GM23338 (cell line): ENCODE measurements at regions not wholly inside any gene's neighbourhood (a gene's known extent, or its start where the extent isn't known, plus 50 kb on each side); places are given as distances from the start of the nearest gene placed in this dataset.

Experiments used
- ATAC-seq: fragments of 200-7000 bp; cut with Tn5 transposase; 3 replicates; pipeline ENCODE4 v1.9.1; 2020
- DNase-seq: peaks from one replicate; pipeline ENCODE4 v3.0.0-alpha.2; 2015; ENCODE audit warnings: low spot score
- H2AFZ ChIP-seq: fragments of 200-600 bp; sonication (generic); 2 replicates; pipeline ENCODE4 v1.8.0; 2016; ENCODE audit warnings: antibody characterized with exemption, mild to moderate bottlenecking, moderate library complexity
- H3F3A ChIP-seq: fragments of 200-600 bp; sonication (generic); replicated peaks from 2 replicates; pipeline ENCODE4 v1.8.0; 2017; ENCODE audit warnings: antibody characterized with exemption, mixed run types, low read depth
- H3K27ac ChIP-seq: fragments of 200-600 bp; sonication (generic); 2 replicates; pipeline ENCODE4 v1.6.1; 2016; ENCODE audit warnings: low read depth
- H3K27me3 ChIP-seq: fragments of 200-600 bp; sonication (generic); 2 replicates; pipeline ENCODE4 v1.8.0; 2016; ENCODE audit warnings: mild to moderate bottlenecking, mixed run types, moderate library complexity; ENCODE audit not compliant: insufficient read depth
- H3K36me3 ChIP-seq: fragments of 200-600 bp; sonication (generic); 2 replicates; pipeline ENCODE4 v1.8.0; 2016; ENCODE audit warnings: mild to moderate bottlenecking; ENCODE audit not compliant: insufficient read depth
- H3K4me1 ChIP-seq: fragments of 200-600 bp; sonication (generic); 2 replicates; pipeline ENCODE4 v1.8.0; 2016; ENCODE audit warnings: mild to moderate bottlenecking, moderate library complexity; ENCODE audit not compliant: insufficient read depth
- H3K4me2 ChIP-seq: fragments of 200-600 bp; sonication (generic); 2 replicates; pipeline ENCODE4 v1.7.1; 2017; ENCODE audit warnings: mixed run types
- H3K4me3 ChIP-seq: fragments of 200-600 bp; sonication (generic); 2 replicates; pipeline ENCODE4 v1.6.1; 2016; ENCODE audit warnings: mixed run types
- H3K79me2 ChIP-seq: fragments of 200-600 bp; sonication (generic); replicated peaks from 2 replicates; pipeline ENCODE4 v1.8.0; 2017; ENCODE audit warnings: mild to moderate bottlenecking; ENCODE audit not compliant: insufficient read depth
- H3K9me2 ChIP-seq: fragments of 200-600 bp; sonication (generic); 2 replicates; pipeline ENCODE4 v1.8.0; 2017; ENCODE audit not compliant: insufficient read depth
- H4K20me1 ChIP-seq: fragments of 200-600 bp; sonication (generic); replicated peaks from 2 replicates; pipeline ENCODE4 v1.8.0; 2017; ENCODE audit warnings: mild to moderate bottlenecking; ENCODE audit not compliant: insufficient read depth
- H3K27ac Mint-ChIP-seq: 2 replicates; pipeline ENCODE4 v1.8.0; 2020; ENCODE audit warnings: inconsistent platforms, mild to moderate bottlenecking, moderate library complexity, mixed read lengths
- H3K27me3 Mint-ChIP-seq: 3 replicates; pipeline ENCODE4 v1.8.0; 2022; ENCODE audit warnings: low read depth, mild to moderate bottlenecking, moderate library complexity, mixed read lengths, inconsistent platforms; ENCODE audit not compliant: insufficient read depth, poor library complexity
- H3K36me3 Mint-ChIP-seq: 3 replicates; pipeline ENCODE4 v1.8.0; 2021; ENCODE audit warnings: low read depth, mild to moderate bottlenecking, inconsistent platforms, moderate library complexity, mixed read lengths
- H3K4me1 Mint-ChIP-seq: 3 replicates; pipeline ENCODE4 v1.8.0; 2020; ENCODE audit warnings: mild to moderate bottlenecking, inconsistent platforms, mixed read lengths
- H3K4me3 Mint-ChIP-seq: 3 replicates; pipeline ENCODE4 v1.8.0; 2021; ENCODE audit warnings: moderate library complexity, mild to moderate bottlenecking, inconsistent platforms, mixed read lengths
- H3K9me3 Mint-ChIP-seq: 3 replicates; pipeline ENCODE4 v1.8.0; 2020; ENCODE audit warnings: moderate library complexity, mild to moderate bottlenecking, inconsistent platforms, mixed read lengths
- EZH2 ChIP-seq: fragments of 200-600 bp; sonication (generic); IDR thresholded peaks from one replicate; pipeline ENCODE4 v1.8.0; 2017; ENCODE audit warnings: antibody characterized with exemption, mild to moderate bottlenecking, low read depth; ENCODE audit not compliant: unreplicated experiment
- JUNB ChIP-seq: IDR thresholded peaks from one replicate; pipeline ENCODE4 v1.6.1; 2016; ENCODE audit warnings: antibody characterized with exemption; ENCODE audit not compliant: unreplicated experiment
- NANOG ChIP-seq: IDR thresholded peaks from 2 replicates; pipeline ENCODE4 v1.6.1; 2016; ENCODE audit warnings: antibody characterized with exemption, borderline replicate concordance
- POLR2AphosphoS5 ChIP-seq: IDR thresholded peaks from 2 replicates; pipeline ENCODE4 v1.6.1; 2016; ENCODE audit warnings: antibody characterized with exemption, low read depth
- REST ChIP-seq: IDR thresholded peaks from one replicate; pipeline ENCODE4 v1.6.1; 2018; ENCODE audit warnings: antibody characterized with exemption; ENCODE audit not compliant: unreplicated experiment
- STAT1 ChIP-seq: IDR thresholded peaks from one replicate; pipeline ENCODE4 v1.6.1; 2016; ENCODE audit warnings: antibody characterized with exemption; ENCODE audit not compliant: unreplicated experiment
- ZNF114 ChIP-seq: fragments of 250-450 bp; sonication (Bioruptor Pico); IDR thresholded peaks from 2 replicates; pipeline ENCODE4 v1.5.0; 2020; ENCODE audit warnings: mild to moderate bottlenecking, moderate library complexity
- TF ChIP-seq, protein P1 (sequence below), 2 experiments: fragments of 200-600 bp in 1 of 2; sonication (generic) in 1 of 2; conservative IDR thresholded peaks; 2 replicates each; pipeline versions ENCODE4 v1.5.1 to v1.6.1; 2016 to 2017; ENCODE audit warnings: antibody characterized with exemption in 2 of 2, low read depth in 2 of 2, mild to moderate bottlenecking in 2 of 2, moderate library complexity in 1 of 2

GRCh38 chr15:23806980-23807379, 119.9 kb upstream of the NDN start (continued):
- no peak for TF ChIP-seq JUNB
- no peak for TF ChIP-seq NANOG
- no peak for TF ChIP-seq ZNF114 (CRISPR knock-in tag)
- no peak for TF ChIP-seq STAT1

- no peaks in the 10 kb centered on the region for H3K27me3 ChIP-seq
- no peaks in the 10 kb centered on the region for H4K20me1 ChIP-seq
- no peaks in the 10 kb centered on the region; the same call in 1 of the 2 replicates for H3K36me3 ChIP-seq
- H3K27me3 Mint-ChIP-seq: peaks cover 5% of the 10 kb centered on the region
- H3K36me3 Mint-ChIP-seq: peaks cover 3% of the 10 kb centered on the region; the same call in 1 of the 3 replicates
- no peak overlapping the region for H3K4me3 ChIP-seq
- TF ChIP-seq REST (no peak), ZNF114 (CRISPR knock-in tag) (no peak)
- TF ChIP-seq, protein P1, sequence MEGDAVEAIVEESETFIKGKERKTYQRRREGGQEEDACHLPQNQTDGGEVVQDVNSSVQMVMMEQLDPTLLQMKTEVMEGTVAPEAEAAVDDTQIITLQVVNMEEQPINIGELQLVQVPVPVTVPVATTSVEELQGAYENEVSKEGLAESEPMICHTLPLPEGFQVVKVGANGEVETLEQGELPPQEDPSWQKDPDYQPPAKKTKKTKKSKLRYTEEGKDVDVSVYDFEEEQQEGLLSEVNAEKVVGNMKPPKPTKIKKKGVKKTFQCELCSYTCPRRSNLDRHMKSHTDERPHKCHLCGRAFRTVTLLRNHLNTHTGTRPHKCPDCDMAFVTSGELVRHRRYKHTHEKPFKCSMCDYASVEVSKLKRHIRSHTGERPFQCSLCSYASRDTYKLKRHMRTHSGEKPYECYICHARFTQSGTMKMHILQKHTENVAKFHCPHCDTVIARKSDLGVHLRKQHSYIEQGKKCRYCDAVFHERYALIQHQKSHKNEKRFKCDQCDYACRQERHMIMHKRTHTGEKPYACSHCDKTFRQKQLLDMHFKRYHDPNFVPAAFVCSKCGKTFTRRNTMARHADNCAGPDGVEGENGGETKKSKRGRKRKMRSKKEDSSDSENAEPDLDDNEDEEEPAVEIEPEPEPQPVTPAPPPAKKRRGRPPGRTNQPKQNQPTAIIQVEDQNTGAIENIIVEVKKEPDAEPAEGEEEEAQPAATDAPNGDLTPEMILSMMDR (conservative IDR thresholded peaks at IDR 0.05; ENCODE audit: low read depth in 2 of 2): peak; percentile 78 to 89
- ATAC-seq (peak; percentile 100), DNase-seq (peak; percentile 88)
- H3K4me1 ChIP-seq: no peaks in the 10 kb centered on the region
- H3K4me3 Mint-ChIP-seq: no peak overlapping the region
- no peak overlapping the region for H3K27ac Mint-ChIP-seq
- H3F3A ChIP-seq: no peaks in the 10 kb centered on the region
- H3K4me2 ChIP-seq: no peak overlapping the region
- no peaks in the 10 kb centered on the region for H3K9me2 ChIP-seq
- H3K4me1 Mint-ChIP-seq: no peaks in the 10 kb centered on the region
- H3K27ac ChIP-seq: no peak overlapping the region
- peak overlapping the region; percentile 76; the same call in 1 of the 2 replicates for H2AFZ ChIP-seq
- H3K79me2 ChIP-seq: no peaks in the 10 kb centered on the region
- peaks cover 87% of the 10 kb centered on the region for H3K9me3 Mint-ChIP-seq
Observed at GRCh38 chr15:23823508-23823907, 136.4 kb upstream of the NDN start.

GRCh38 chr15:23828786-23829185, 141.7 kb upstream of the NDN start:
- Histone ChIP-seq H3K79me2 (no peaks in the 10 kb centered on the region), H3K4me2 (no peak overlapping the region), H3K27me3 (no peaks in the 10 kb centered on the region), H3K27ac (no peak overlapping the region), H3K4me3 (no peak overlapping the region), H3F3A (no peaks in the 10 kb centered on the region), H3K36me3 (no peaks in the 10 kb centered on the region), H3K4me1 (no peaks in the 10 kb centered on the region), H4K20me1 (no peaks in the 10 kb centered on the region), H2AFZ (no peak overlapping the region), H3K9me2 (no peaks in the 10 kb centered on the region)
- DNase-seq (no peak), ATAC-seq (no peak)
- H3K27me3 Mint-ChIP-seq: peaks cover 3% of the 10 kb centered on the region
- H3K4me3 Mint-ChIP-seq: no peak overlapping the region
- peaks cover 90% of the 10 kb centered on the region for H3K9me3 Mint-ChIP-seq
- no peaks in the 10 kb centered on the region for H3K4me1 Mint-ChIP-seq
- no peak overlapping the region for H3K27ac Mint-ChIP-seq
- H3K36me3 Mint-ChIP-seq: peaks cover 6% of the 10 kb centered on the region; the same call in 1 of the 3 replicates
- TF ChIP-seq NANOG (no peak), REST (no peak), JUNB (no peak), EZH2 (no peak), STAT1 (no peak), POLR2AphosphoS5 (no peak)
